GM19452 (cell line): ENCODE measurements at regions not wholly inside any gene's neighbourhood (a gene's known extent, or its start where the extent isn't known, plus 50 kb on each side); places are given as distances from the start of the nearest gene placed in this dataset.
A peak's percentile ranks its signal among the peaks of the same experiment; 100 is the strongest.
"Not testable (repeated sequence)": the region's sequence is repeated elsewhere in the genome, so short reads cannot be mapped to it uniquely, and the experiment has no call there.

Source experiments
- ATAC-seq: cut with Tn5 transposase; IDR thresholded peaks from one replicate; pipeline ENCODE4 v1.9.1; 2021; ENCODE audit not compliant: unreplicated experiment

GRCh38 chr18:34350778-34351177, 126.1 kb upstream of the NOL4 start:
- ATAC-seq: no peak

GRCh38 chr18:34352385-34353163, 127.9 kb upstream of the NOL4 start:
- ATAC-seq: no peak

- no peak for ATAC-seq
These were observed 129.6 kb upstream of the NOL4 start for GRCh38 chr18:34354351-34354750.

GRCh38 chr18:34357944-34358580, 133.3 kb upstream of the NOL4 start:
- no peak for ATAC-seq

GRCh38 chr18:34358923-34359322, 134.2 kb upstream of the NOL4 start:
- peak; percentile 90 for ATAC-seq

GRCh38 chr18:34364699-34365098, 140.0 kb upstream of the NOL4 start:
- no peak for ATAC-seq

GRCh38 chr18:34370704-34371395, 146.1 kb upstream of the NOL4 start:
- no peak for ATAC-seq

- no peak for ATAC-seq
These were observed 155.6 kb upstream of the NOL4 start for GRCh38 chr18:34380326-34380725.

- ATAC-seq: no peak
These were observed 160.6 kb upstream of the NOL4 start for GRCh38 chr18:34385311-34385710.

GRCh38 chr18:34386803-34387202, 162.1 kb upstream of the NOL4 start:
- ATAC-seq: no peak

GRCh38 chr18:34397286-34397896, 172.7 kb upstream of the NOL4 start:
- no peak for ATAC-seq

GRCh38 chr18:34399892-34400291, 175.2 kb upstream of the NOL4 start:
- no peak for ATAC-seq

- no peak for ATAC-seq
These were observed 176.1 kb upstream of the NOL4 start for GRCh38 chr18:34400834-34401233.

GRCh38 chr18:34401775-34402174, 177.1 kb upstream of the NOL4 start:
- ATAC-seq: no peak

GRCh38 chr18:34407471-34407870, 182.8 kb upstream of the NOL4 start:
- not testable (repeated sequence) for ATAC-seq

- ATAC-seq: no peak
These were observed 187.2 kb upstream of the NOL4 start for GRCh38 chr18:34411952-34412351.

- ATAC-seq: no peak
These were observed 206.3 kb upstream of the NOL4 start for GRCh38 chr18:34431042-34431441.

GRCh38 chr18:34444622-34445021, 219.9 kb upstream of the NOL4 start:
- no peak for ATAC-seq

- ATAC-seq: no peak
These were observed 223.9 kb upstream of the NOL4 start for GRCh38 chr18:34448662-34449061.

GRCh38 chr18:34457761-34458160, 233.0 kb upstream of the NOL4 start:
- ATAC-seq: no peak

- no peak for ATAC-seq
These were observed 233.8 kb upstream of the NOL4 start for GRCh38 chr18:34458410-34458977.
